ENCODE measurements at regions not wholly inside any gene's neighbourhood (a gene's known extent, or its start where the extent isn't known, plus 50 kb on each side); places are given as distances from the start of the nearest gene placed in this dataset.

DNA sequence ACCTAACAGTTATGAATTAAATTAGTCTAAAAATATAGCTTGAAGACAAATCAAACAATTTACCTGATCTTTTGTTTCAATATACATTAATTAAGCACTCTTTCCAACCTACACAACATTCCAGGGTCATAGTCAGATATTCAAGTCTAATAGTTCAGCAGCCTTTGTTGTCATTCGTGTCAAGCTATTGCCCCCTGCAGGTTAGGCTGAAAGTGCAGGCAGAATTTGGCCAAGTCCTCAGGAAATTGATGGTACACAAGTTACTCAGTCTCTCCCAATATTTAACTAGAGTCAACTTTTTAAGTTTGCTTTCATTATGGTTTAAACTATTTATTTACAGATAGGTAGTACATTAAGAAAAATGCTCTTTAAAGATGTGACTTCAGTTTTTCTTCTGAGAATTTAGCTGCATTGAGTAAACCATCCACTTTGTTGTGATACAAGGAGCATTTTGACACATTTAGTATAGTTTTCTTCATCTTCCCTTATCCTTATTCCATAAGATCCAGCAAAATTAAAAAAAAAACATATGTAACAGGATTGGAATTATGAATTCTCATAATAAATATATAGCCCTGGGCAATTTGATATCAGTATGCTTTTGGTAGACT lies 130.3 kb upstream of the DPYD start:
- 0% methylated on average over 1 of the region's 1 CpG for WGBS, 2 donors

DNA sequence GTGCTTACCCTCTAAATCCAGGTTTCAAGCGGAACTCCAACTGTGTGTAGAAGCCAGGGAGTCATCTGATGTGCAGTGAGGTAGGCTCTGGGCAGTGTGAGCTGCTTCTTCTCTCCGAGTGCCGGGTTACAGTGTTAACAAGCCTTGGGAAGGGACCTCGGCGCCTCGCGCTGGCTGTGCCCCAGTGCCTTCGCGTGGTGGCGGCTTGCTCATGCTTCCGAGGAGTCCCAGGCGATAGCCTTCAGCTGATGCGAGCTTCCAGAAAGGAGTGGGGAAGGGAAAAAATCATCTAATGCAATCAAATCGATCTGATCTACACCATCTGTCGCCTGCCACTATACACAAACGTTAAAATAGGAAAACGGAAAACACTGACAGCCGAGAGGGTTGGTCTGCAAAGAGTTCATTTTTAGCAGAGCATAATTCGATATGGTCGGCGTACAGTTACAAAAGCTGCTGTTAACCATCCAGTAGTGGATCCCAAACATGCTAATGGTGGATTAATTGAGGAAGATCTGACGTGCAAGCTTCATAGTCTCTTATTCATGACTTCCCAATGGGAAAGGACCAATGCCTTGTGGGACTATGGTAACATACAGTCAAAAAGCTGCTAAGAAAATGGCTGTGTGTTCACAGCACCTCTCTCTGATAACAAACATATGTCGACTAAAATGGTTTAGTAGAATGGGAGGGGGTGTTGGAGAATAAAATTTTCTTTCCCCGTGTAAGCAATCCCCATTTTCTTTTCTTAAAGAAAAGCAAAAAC lies 128.7 kb upstream of the DPYD start:
- Histone ChIP-seq H3K4me3 (no peak overlapping the region), H3K27me3 (ENCODE audit: control insufficient read depth in 3 of 3, insufficient read depth in 3 of 3, low read length in 2 of 3) (peaks cover 0 to 84% (median 81%) of the 10 kb centered on the region in 3 donors), H3K9ac (ENCODE audit: insufficient read depth in 1 of 2, low read length in 2 of 2) (no peak overlapping the region), H3K4me1 (ENCODE audit: control insufficient read depth in 5 of 5, insufficient read depth in 5 of 5, low read length in 5 of 5) (peaks cover 0 to 22% (median 12%) of the 10 kb centered on the region in 5 donors), H3K36me3 (ENCODE audit: control insufficient read depth in 4 of 4, insufficient read depth in 4 of 4, low read length in 4 of 4) (no peaks in the 10 kb centered on the region), H3K9me3 (ENCODE audit: control insufficient read depth in 4 of 4, insufficient read depth in 3 of 4, low read length in 3 of 4) (peaks cover 0 to 10% (median 0%) of the 10 kb centered on the region in 4 donors), H3K27ac (ENCODE audit: low read depth in 1 of 2, low read length in 1 of 2) (no peak overlapping the region)
- TF ChIP-seq, protein P1, sequence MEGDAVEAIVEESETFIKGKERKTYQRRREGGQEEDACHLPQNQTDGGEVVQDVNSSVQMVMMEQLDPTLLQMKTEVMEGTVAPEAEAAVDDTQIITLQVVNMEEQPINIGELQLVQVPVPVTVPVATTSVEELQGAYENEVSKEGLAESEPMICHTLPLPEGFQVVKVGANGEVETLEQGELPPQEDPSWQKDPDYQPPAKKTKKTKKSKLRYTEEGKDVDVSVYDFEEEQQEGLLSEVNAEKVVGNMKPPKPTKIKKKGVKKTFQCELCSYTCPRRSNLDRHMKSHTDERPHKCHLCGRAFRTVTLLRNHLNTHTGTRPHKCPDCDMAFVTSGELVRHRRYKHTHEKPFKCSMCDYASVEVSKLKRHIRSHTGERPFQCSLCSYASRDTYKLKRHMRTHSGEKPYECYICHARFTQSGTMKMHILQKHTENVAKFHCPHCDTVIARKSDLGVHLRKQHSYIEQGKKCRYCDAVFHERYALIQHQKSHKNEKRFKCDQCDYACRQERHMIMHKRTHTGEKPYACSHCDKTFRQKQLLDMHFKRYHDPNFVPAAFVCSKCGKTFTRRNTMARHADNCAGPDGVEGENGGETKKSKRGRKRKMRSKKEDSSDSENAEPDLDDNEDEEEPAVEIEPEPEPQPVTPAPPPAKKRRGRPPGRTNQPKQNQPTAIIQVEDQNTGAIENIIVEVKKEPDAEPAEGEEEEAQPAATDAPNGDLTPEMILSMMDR (IDR thresholded peaks at IDR 0.05; ENCODE audit: control extremely low read depth, extremely low read depth), result no peak
- WGBS, 2 donors, result 8 to 9% methylated on average over 24 of the region's 24 CpGs
- no peak for ATAC-seq (ENCODE audit: insufficient read depth, low FRiP score)
- DNase-seq, result no peak

More for the DNA sequence above, 130.3 kb upstream of the DPYD start:
- ATAC-seq (ENCODE audit: insufficient read depth, low FRiP score), result peak; percentile 48
- peaks cover 0 to 77% (median 76%) of the 10 kb centered on the region in 3 donors for H3K27me3 ChIP-seq (ENCODE audit: control insufficient read depth in 3 of 3, insufficient read depth in 3 of 3, low read length in 2 of 3)
- H3K27ac ChIP-seq (ENCODE audit: low read depth in 1 of 2, low read length in 1 of 2), result no peak overlapping the region
- TF ChIP-seq, protein P1 (IDR thresholded peaks at IDR 0.05; ENCODE audit: control extremely low read depth, extremely low read depth), result peak; percentile 87
- peaks cover 0 to 3% (median 0%) of the 10 kb centered on the region in 4 donors for H3K9me3 ChIP-seq (ENCODE audit: control insufficient read depth in 4 of 4, insufficient read depth in 3 of 4, low read length in 3 of 4)
- no peak overlapping the region for H3K4me3 ChIP-seq
- DNase-seq, result peak; percentile 77 to 83 (median 80)
- no peaks in the 10 kb centered on the region for H3K36me3 ChIP-seq (ENCODE audit: control insufficient read depth in 4 of 4, insufficient read depth in 4 of 4, low read length in 4 of 4)
- peaks cover 0 to 13% (median 8%) of the 10 kb centered on the region in 5 donors for H3K4me1 ChIP-seq (ENCODE audit: control insufficient read depth in 5 of 5, insufficient read depth in 5 of 5, low read length in 5 of 5)
- no peak overlapping the region for H3K9ac ChIP-seq (ENCODE audit: insufficient read depth in 1 of 2, low read length in 2 of 2)

DNA sequence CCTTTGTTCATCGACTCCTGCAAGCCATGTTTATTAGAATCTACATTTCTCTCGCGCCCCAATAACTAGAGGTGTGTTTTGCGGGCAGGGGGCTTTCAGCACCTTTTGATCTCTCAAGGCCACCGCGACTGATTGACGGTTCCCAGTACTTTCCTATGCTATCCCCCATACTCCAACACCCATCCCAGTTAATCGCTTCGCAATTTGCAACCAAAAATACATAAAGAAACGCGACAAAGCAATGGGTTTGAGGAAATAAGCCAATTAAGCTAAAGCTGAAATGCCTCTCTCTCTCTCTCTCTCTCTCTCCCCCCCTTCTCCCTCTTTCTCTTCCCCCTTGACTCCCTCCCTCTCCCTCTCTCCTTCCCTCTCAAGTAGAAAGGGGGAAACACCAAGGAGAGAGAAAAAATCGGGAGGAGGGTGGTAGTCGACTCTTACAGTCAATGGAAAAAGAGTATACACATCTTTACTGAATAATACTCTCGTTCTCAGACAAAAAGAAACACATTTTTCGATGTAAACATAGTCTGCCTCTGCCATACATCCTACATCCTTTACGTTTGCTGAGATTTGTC lies 128.0 kb upstream of the DPYD start:
- H3K27me3 ChIP-seq (ENCODE audit: control insufficient read depth in 3 of 3, insufficient read depth in 3 of 3, low read length in 2 of 3), result peaks cover 0 to 87% (median 87%) of the 10 kb centered on the region in 3 donors
- TF ChIP-seq, protein P1 (IDR thresholded peaks at IDR 0.05; ENCODE audit: control extremely low read depth, extremely low read depth), result no peak
- no peaks in the 10 kb centered on the region for H3K36me3 ChIP-seq (ENCODE audit: control insufficient read depth in 4 of 4, insufficient read depth in 4 of 4, low read length in 4 of 4)
- no peak for ATAC-seq (ENCODE audit: insufficient read depth, low FRiP score)
- H3K27ac ChIP-seq (ENCODE audit: low read depth in 1 of 2, low read length in 1 of 2), result no peak overlapping the region
- H3K4me3 ChIP-seq, result no peak overlapping the region
- 5 to 6% methylated on average over 16 of the region's 16 CpGs for WGBS, 2 donors
- peaks cover 0 to 21% (median 9%) of the 10 kb centered on the region in 5 donors for H3K4me1 ChIP-seq (ENCODE audit: control insufficient read depth in 5 of 5, insufficient read depth in 5 of 5, low read length in 5 of 5)
- H3K9ac ChIP-seq (ENCODE audit: insufficient read depth in 1 of 2, low read length in 2 of 2), result no peak overlapping the region
- no peak for DNase-seq
- peaks cover 0 to 12% (median 0%) of the 10 kb centered on the region in 4 donors for H3K9me3 ChIP-seq (ENCODE audit: control insufficient read depth in 4 of 4, insufficient read depth in 3 of 4, low read length in 3 of 4)
